ENCODE measurements at regions not wholly inside any gene's neighbourhood (a gene's known extent, or its start where the extent isn't known, plus 50 kb on each side); places are given as distances from the start of the nearest gene placed in this dataset.

DNA sequence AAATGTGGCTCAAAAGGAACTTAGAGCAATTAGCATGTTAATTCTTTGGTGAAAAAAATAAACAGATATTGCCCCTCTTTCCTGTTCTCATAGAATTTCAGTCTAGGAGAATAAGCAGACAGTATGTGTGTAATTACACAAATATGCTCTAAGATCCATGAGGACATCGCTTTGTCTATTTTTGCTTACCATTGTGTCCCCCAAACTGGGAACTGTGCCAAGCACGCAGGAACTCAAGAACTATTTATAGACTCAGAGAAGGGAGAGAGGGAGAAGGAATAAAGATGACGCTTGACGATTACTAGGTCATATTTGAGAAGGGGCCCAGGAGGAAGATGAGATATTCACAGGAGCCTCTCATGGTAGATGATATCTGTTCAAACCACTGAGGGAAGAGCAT is 692.6 kb downstream of the RAB28 start:
- no peak for TF ChIP-seq POLR2AphosphoS5 (IDR thresholded peaks at IDR 0.05)
- TF ChIP-seq, protein P1, sequence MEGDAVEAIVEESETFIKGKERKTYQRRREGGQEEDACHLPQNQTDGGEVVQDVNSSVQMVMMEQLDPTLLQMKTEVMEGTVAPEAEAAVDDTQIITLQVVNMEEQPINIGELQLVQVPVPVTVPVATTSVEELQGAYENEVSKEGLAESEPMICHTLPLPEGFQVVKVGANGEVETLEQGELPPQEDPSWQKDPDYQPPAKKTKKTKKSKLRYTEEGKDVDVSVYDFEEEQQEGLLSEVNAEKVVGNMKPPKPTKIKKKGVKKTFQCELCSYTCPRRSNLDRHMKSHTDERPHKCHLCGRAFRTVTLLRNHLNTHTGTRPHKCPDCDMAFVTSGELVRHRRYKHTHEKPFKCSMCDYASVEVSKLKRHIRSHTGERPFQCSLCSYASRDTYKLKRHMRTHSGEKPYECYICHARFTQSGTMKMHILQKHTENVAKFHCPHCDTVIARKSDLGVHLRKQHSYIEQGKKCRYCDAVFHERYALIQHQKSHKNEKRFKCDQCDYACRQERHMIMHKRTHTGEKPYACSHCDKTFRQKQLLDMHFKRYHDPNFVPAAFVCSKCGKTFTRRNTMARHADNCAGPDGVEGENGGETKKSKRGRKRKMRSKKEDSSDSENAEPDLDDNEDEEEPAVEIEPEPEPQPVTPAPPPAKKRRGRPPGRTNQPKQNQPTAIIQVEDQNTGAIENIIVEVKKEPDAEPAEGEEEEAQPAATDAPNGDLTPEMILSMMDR (IDR thresholded peaks at IDR 0.05): no peak
